ENCODE measurements at regions not wholly inside any gene's neighbourhood (a gene's known extent, or its start where the extent isn't known, plus 50 kb on each side); places are given as distances from the start of the nearest gene placed in this dataset.
A peak's percentile ranks its signal among the peaks of the same experiment; 100 is the strongest.

- DNase-seq (ENCODE audit: low read depth, low spot score), result no peak
- H3K27me3 ChIP-seq (replicated peaks in 1 of 2; ENCODE audit: control insufficient read depth in 2 of 2, insufficient read depth in 2 of 2, low read length in 1 of 2), result no peaks in the 10 kb centered on the region
- peaks cover 10% of the 10 kb centered on the region; the same call in 2 of the 3 replicates for H3K9me3 ChIP-seq (replicated peaks; ENCODE audit: control insufficient read depth, insufficient read depth, low read length)
- SMC1A ChIA-PET (ENCODE audit: uncharacterized antibody, unreplicated experiment), result no interaction called here
- no peak overlapping the region for H3K4me3 ChIP-seq
- no peak overlapping the region for H2AFZ ChIP-seq (ENCODE audit: control insufficient read depth, low read depth, low read length)
- no peaks in the 10 kb centered on the region for H3K79me2 ChIP-seq (ENCODE audit: control insufficient read depth, insufficient read depth, low read length)
- POLR2A ChIA-PET, result no interaction called here
- H3K9ac ChIP-seq (ENCODE audit: control insufficient read depth, insufficient read depth, low read length), result no peak overlapping the region
- no peaks in the 10 kb centered on the region for H4K20me1 ChIP-seq (ENCODE audit: control insufficient read depth, insufficient read depth)
- CTCF ChIA-PET, result no interaction called here
- WGBS (ENCODE audit: insufficient coverage, insufficient replicate concordance, low lambda C conversion rate, missing lambda C conversion rate), result 83% methylated on average over 1 of the region's 1 CpG
- peaks cover 12% of the 10 kb centered on the region for H3K4me1 ChIP-seq (ENCODE audit: control insufficient read depth, insufficient read depth, low read length)
- no peak for ATAC-seq
- intact Hi-C loops (cut with micrococcal nuclease; ENCODE audit: unreplicated experiment) (no loop called here), in situ Hi-C loops (cut with MboI) (no loop called here)
- no peak overlapping the region for H3K4me2 ChIP-seq (ENCODE audit: control insufficient read depth, insufficient read depth)
- RAD21 ChIA-PET (ENCODE audit: unreplicated experiment), result no interaction called here
- H3K36me3 ChIP-seq (ENCODE audit: control insufficient read depth in 2 of 2, insufficient read depth in 2 of 2, low read length in 1 of 2), result no peaks in the 10 kb centered on the region
- BruUV-seq (replicated peaks), result no TSS peak
- no peak for FAIRE-seq
- no peak for TF ChIP-seq SKIL (IDR thresholded peaks at IDR 0.05; ENCODE audit: low read depth, poor library complexity, severe bottlenecking)
- TF ChIP-seq SMC3 (IDR thresholded peaks at IDR 0.05; ENCODE audit: borderline replicate concordance, low read length), result no peak
- H3K27ac ChIP-seq (ENCODE audit: control insufficient read depth, insufficient read depth), result no peak overlapping the region
Measured at GRCh38 chr5:109249126-109249525, 160.6 kb downstream of the PJA2 start.

DNA sequence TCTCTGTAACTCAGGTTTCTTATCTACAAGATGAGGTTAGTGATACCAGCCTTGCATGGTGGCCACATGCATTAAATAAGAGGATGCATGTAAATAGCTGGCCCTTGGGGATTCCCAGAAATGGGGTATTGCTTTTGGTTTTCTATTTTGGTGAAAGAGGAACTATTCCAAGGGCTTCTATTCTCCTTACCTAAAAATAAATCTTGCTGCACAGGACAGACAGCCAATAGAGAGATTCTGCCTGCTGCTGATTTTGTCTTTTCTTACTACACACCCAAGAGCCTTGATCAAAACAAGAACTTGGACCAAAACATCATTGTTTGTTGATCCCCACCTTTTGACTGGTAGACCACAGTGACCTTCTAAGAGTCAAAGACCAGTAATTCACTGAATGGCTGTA is 161.8 kb downstream of the PJA2 start:
- Histone ChIP-seq H4K20me1 (ENCODE audit: control insufficient read depth, insufficient read depth) (no peaks in the 10 kb centered on the region), H3K27me3 (replicated peaks in 1 of 2; ENCODE audit: control insufficient read depth in 2 of 2, insufficient read depth in 2 of 2, low read length in 1 of 2) (no peaks in the 10 kb centered on the region), H3K4me2 (ENCODE audit: control insufficient read depth, insufficient read depth) (no peak overlapping the region), H3K36me3 (ENCODE audit: control insufficient read depth in 2 of 2, insufficient read depth in 2 of 2, low read length in 1 of 2) (no peaks in the 10 kb centered on the region), H3K4me1 (ENCODE audit: control insufficient read depth, insufficient read depth, low read length) (peaks cover 12% of the 10 kb centered on the region), H2AFZ (ENCODE audit: control insufficient read depth, low read depth, low read length) (no peak overlapping the region), H3K9ac (ENCODE audit: control insufficient read depth, insufficient read depth, low read length) (no peak overlapping the region), H3K4me3 (no peak overlapping the region), H3K27ac (ENCODE audit: control insufficient read depth, insufficient read depth) (no peak overlapping the region), H3K9me3 (replicated peaks; ENCODE audit: control insufficient read depth, insufficient read depth, low read length) (peaks cover 10% of the 10 kb centered on the region; the same call in 2 of the 3 replicates), H3K79me2 (ENCODE audit: control insufficient read depth, insufficient read depth, low read length) (no peaks in the 10 kb centered on the region)
- intact Hi-C loops (cut with micrococcal nuclease; ENCODE audit: unreplicated experiment) (no loop called here), in situ Hi-C loops (cut with MboI) (no loop called here)
- ATAC-seq (peak; percentile 83), DNase-seq (ENCODE audit: low read depth, low spot score) (peak; percentile 53), FAIRE-seq (no peak)
- RAD21 ChIA-PET (ENCODE audit: unreplicated experiment), result no interaction called here
- CTCF ChIA-PET, result no interaction called here
- SMC1A ChIA-PET (ENCODE audit: uncharacterized antibody, unreplicated experiment), result no interaction called here
- BruUV-seq (replicated peaks), result no TSS peak
- POLR2A ChIA-PET, result no interaction called here
- TF ChIP-seq SMAD1 (IDR thresholded peaks at IDR 0.05; ENCODE audit: low read depth, partially characterized antibody) (no peak), TCF7 (IDR thresholded peaks at IDR 0.05; ENCODE audit: borderline replicate concordance) (no peak), IKZF1 (conservative IDR thresholded peaks at IDR 0.05) (0 out of 2 replicates have a peak, but pooled peaks have one; percentile 22), SP1 (IDR thresholded peaks at IDR 0.05; ENCODE audit: low read depth, low read length) (no peak), NFIC (IDR thresholded peaks at IDR 0.05; ENCODE audit: low read depth, low read length) (peak; percentile 76), MTA3 (IDR thresholded peaks at IDR 0.05; ENCODE audit: borderline replicate concordance, low read length) (peak; percentile 26; the same call in 1 of the 2 replicates), MEF2B (IDR thresholded peaks at IDR 0.05; ENCODE audit: partially characterized antibody, poor library complexity, severe bottlenecking) (peak; percentile 43), STAT1 (conservative IDR thresholded peaks at IDR 0.05) (no peak), BMI1 (IDR thresholded peaks at IDR 0.05; ENCODE audit: borderline replicate concordance) (no peak), IKZF2 (IDR thresholded peaks at IDR 0.05) (peak in 1 of 2 experiments; percentile 20; a peak in 1 of 4 replicates), TBL1XR1 (IDR thresholded peaks at IDR 0.05; ENCODE audit: low read depth, low read length) (no peak; the same call in 1 of the 2 replicates), RAD21 (IDR thresholded peaks at IDR 0.05; ENCODE audit: insufficient read depth, low read depth, low read length) (no peak), ATF2 (IDR thresholded peaks at IDR 0.05; ENCODE audit: low read length) (peak; percentile 50; the same call in 1 of the 2 replicates)
- TF ChIP-seq, protein P1, sequence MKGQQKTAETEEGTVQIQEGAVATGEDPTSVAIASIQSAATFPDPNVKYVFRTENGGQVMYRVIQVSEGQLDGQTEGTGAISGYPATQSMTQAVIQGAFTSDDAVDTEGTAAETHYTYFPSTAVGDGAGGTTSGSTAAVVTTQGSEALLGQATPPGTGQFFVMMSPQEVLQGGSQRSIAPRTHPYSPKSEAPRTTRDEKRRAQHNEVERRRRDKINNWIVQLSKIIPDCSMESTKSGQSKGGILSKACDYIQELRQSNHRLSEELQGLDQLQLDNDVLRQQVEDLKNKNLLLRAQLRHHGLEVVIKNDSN (IDR thresholded peaks at IDR 0.05; ENCODE audit: borderline replicate concordance, extremely low read length, insufficient read depth, low read depth, low read length), result no peak
